ENCODE measurements at regions not wholly inside any gene's neighbourhood (a gene's known extent, or its start where the extent isn't known, plus 50 kb on each side); places are given as distances from the start of the nearest gene placed in this dataset.
"Not testable (repeated sequence)": the region's sequence is repeated elsewhere in the genome, so short reads cannot be mapped to it uniquely, and the experiment has no call there.

DNA sequence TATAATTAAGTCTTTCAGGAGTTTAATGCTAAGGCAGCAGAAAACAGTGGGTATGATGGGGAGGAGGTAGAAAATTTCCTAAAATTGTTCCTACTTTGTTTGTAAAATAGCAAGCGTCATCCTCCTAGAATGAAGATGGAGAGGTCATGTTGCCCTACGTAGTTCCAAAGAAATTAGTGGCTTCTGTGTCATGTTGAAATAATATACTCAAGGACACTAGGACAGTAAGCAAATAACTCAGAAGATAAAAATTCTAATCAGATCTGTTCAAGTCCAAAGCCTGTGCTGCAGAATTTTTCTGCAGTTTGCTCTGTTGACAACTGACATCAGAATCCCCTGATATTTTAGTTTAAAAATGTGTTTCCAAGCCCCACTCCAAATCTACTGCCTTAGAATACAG, 486.3 kb downstream of the DIRAS2 start:
- no peak for DNase-seq (ENCODE audit: low read depth)

DNA sequence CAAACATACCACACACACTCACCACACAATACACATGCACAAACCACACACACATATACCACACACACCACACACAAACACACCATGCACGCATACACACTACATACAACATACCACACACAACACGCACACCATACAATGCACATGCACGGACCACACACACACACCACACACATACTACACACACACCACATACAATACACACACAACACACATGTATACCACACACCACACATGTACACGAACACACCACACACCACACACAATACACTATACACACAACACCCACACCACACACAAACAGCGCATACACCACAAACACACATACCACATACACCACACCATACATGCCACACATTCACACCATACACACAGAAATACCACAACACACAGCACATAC, 480.3 kb downstream of the DIRAS2 start:
- DNase-seq (ENCODE audit: low read depth) = no peak

DNA sequence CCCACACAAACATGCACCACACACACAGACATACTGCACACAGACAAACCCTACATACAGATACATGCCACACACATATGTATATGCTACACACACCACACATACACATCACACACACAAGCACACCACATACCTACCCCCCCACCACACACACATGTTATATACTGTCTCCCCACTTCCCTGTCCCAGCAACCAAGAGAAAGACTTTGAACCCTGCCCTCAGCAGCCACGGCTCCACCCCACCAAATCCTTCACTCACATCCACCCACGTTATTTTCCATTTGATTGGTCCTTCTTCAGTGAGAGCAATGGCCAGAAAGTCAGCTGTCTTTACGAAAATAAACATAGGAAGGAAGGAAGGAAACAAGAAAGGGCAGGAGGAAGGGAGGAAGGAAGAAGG, 479.8 kb downstream of the DIRAS2 start:
- no peak for DNase-seq (ENCODE audit: low read depth)

DNA sequence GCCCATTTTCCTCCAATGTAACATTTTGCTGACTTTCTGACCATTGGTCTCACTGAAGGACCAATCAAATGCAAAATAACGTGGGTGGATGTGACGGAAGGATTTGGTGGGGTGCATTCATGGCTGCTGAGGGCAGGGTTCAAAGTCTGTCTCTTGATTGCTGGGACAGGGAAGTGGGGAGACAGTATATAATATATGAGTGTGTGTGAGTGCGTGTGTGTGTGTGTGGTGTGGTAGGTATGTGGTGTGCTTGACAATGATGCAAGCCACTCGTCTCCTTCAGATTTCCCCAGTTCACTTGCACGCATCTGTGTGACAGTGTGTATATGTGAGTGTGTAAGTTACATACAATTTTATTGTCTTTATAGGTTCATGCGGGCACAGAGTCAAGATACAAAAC, 477.3 kb downstream of the DIRAS2 start:
- DNase-seq (ENCODE audit: low read depth) = no peak

DNA sequence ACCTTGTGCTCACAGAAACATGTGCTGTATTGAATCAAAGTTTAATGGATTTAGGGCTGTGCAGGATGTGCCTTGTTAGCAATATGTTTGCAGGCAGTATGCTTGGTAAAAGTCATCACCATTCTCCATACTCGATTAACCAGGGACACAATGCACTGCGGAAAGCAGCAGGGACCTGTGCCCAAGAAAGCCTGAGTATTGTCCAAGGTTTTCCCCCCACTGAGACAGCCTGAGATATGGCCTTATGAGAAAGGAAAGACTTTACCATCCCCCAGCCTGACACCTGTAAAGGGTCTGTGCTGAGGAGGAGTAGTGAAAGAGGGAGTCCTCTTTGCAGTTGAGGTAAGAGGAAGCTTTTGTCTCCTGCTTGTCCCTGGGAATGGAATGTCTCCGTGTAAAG, 476.2 kb downstream of the DIRAS2 start:
- DNase-seq (ENCODE audit: low read depth) = not testable (repeated sequence)

DNA sequence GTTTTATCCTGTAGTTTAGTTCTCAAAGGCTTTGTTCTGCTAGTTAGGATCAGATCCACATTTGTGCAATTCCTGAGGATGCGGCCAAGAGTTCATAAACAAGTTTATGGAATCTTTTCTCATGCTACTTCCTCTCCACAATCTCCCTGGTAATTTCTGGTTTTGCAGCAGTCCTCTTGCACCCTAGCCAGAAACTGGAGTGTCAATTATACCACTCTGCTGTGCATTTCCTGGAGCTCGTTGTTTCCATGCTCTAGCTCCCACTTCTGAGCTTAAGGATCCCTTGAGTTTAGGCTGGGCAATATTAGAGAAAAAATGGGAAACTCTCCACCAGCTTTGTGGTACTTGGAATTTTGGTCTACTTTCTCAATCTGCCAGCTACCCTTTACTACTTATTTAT, 474.7 kb downstream of the DIRAS2 start:
- DNase-seq (ENCODE audit: low read depth) = no peak

DNA sequence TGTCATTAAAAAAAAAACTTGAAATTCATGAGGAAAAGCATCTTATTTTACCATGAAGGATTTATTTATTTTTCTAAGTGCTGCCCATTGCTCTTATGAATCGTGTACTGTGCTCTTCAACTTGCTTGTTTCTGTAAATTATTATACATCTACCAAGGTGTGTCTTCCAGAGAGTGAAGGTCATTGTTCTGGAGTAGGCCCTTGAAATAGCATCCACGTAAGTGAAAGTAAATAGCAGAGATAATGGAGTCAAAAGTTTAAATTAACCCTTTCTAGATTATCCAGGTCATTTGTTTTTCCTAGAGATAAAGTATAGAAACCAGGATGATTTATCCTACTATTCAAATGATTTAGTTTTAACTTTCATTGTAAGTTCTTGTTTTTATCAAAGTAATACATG, 473.1 kb downstream of the DIRAS2 start:
- DNase-seq (ENCODE audit: low read depth) = no peak

DNA sequence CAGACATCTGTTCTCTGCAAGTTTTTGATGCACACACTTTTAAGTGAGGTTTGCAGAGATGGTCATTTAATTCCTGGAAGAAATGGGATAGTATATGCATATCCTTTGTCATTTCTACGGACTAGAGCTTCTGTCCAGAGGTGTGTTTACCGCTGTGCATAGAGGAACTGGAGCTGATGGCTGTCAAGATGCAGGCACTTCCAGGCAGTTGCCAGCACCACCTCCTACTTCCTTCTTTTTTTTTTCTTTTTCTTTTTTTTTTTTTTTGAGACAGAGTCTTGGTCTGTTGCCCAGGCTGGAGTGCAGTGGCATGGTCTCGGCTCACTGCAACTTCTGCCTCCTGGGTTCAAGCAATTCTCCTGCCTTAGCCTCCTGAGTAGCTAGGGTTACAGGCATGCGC, 468.7 kb downstream of the DIRAS2 start:
- not testable (repeated sequence) for DNase-seq (ENCODE audit: low read depth)

DNA sequence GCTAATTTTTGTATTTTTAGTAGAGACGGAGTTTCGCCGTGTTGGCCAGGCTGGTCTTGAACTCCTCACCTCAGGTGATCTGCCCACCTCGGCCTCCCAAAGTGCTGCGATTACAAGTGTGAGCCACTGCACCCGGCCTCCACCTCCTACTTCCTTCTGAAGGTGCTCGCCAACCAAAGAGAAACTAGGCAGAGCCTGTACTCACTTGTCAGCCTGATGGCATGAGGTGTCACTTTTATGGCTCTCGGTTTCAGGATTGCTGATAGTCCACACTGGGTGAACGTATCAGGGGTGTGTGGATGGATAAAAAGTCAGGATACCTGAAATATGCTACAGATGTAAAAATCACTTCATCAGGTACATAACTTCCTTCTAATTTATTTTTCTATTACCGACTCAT, 468.3 kb downstream of the DIRAS2 start:
- not testable (repeated sequence) for DNase-seq (ENCODE audit: low read depth)

DNA sequence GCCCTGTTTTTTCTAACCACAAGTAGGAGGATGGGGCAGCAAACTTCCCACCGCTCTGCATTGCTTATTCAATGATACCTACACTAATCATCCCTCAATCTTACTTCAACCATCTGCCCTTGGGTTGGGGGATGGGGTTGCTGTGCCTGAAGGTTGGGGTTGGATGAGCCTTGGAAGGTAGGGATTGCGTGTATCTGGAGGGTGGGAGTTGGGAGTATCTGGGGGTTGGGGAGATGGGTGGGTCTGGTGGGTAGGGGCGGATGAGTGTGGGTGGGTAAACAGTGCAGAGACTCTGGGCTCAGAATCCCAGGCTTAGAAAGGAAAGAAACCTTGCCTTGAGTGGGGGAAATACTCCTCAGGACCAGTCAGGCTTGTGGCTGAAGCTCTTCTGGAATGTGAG, 467.4 kb downstream of the DIRAS2 start:
- DNase-seq (ENCODE audit: low read depth) = no peak

DNA sequence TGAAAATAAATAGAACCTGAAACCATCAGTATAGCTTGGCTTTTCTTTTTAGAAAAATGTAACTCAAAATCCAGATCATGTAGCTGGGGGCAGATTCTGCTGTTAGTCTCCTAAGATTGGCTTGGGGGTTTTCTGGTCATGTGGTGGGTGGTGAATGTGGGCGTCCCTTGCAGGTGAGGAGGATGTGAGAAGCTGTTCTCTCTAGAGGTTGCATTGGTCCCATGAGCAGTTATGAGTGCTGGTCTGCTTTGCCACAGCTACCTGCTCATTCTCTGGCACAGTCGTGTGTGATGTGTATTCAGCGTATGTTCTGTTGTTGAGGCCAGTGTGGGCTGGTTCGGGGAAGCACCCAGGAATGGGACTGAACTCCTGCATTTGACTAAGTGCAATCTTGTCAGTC, 466.8 kb downstream of the DIRAS2 start:
- no peak for DNase-seq (ENCODE audit: low read depth)

DNA sequence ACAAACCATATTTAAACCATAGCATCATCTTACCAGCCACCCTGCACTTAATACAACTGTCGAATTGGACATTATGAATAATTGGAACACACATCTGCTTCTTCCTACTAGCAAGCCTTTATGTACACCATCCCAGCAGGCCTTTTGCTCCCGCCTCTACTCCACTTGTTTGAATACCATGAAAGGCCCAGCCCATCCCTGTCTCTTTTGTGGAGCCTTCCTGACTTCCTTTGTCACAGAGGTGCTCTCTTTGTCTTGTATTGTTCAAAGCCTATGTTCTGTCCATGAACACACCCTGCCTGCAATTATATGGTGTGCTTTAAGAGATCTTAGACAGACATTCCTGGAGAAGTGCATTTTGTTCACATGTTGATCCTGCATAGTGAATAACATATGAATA, 465.7 kb downstream of the DIRAS2 start:
- no peak for DNase-seq (ENCODE audit: low read depth)

DNA sequence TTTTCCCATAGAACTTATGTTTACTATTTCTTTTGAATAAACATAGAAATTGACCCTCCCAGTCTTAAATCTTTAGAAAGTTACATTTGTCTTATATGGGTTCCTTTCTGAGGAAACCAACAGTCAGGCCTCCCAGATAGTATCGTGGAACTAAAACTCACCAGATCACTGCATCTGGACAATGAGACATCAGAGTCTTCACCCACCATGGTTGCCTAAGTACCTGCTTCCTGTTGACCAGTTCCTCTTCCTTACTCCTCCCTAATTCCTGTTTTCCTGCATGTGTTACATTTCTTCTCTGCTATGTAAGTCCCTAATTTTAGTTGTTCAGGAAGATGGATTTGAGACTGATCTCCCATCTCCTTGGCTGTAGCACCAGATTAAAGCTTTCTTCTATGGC, 462.2 kb downstream of the DIRAS2 start:
- no peak for DNase-seq (ENCODE audit: low read depth)

DNA sequence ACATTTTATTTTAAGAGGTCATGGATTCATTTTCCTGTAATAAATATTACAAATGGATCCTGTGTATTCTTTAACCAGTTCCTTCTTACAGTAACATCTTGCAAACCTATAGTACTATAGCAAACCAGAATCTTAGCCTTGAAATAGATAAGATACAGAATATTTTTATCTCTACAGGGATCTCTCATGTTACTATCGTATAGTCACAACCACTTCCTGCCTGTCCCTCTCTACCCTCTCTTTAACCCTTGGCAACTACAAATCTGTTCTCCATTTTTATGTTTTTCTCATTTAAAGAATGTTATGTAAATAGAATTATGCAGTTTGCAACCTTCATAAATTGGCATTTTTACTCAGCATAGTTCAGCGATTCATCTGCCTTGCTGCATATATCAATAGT, 454.0 kb downstream of the DIRAS2 start:
- no peak for DNase-seq (ENCODE audit: low read depth)

DNA sequence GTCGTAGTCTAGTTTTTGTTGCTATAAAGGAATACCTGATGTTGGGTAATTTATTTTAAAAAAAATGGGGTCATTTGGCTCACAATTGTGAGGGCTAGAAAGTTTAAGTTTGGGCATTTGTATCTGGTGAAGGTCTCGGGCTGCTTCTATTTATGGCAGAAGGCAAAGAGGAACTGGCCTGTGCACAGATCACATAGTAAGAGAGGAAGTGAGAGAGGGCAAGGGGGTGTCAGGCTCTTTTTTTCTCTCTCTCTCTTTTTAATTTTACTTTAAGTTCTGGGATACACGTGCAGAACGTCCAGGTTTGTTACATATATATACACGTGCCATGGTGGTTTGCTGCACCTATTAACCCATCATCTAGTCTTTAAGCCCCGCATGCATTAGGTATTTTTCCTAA, 453.3 kb downstream of the DIRAS2 start:
- DNase-seq (ENCODE audit: low read depth) = no peak

DNA sequence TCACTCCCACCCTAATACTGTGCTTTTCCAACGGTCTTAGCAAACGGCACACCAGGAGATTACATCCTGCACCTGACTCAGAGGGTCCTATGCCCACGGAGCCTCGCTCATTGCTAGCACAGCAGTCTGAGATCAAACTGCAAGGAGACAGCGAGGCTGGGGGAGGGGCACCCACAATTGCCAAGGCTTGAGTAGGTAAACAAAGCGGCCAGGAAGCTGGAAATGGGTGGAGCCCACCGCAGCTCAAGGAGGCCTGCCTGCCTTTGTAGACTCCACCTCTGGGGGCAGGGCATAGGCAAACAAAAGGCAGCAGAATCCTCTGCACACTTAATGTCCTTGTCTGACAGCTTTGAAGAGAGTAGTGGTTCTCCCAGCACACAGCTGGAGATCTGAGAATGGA, 450.2 kb downstream of the DIRAS2 start:
- not testable (repeated sequence) for DNase-seq (ENCODE audit: low read depth)

DNA sequence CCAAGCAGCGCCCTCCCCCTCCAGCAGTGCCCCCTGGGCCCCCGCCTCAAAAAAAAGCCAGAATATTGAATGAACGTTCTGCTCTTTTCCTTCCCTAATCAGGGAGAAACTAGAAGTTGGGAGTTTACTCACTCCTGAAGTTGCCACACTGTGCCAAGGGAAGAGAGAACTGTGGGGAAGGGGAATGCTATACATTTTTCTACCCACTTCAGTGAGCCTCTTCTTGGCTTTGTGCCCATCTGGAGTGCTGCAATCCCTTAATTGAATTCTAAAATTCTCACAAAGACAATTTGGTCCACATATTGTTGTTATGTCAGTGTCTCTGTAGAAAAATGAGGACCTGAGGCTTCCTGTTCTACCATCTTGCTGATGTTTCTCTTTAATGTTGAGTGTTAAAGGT, 443.7 kb downstream of the DIRAS2 start:
- DNase-seq (ENCODE audit: low read depth) = no peak

DNA sequence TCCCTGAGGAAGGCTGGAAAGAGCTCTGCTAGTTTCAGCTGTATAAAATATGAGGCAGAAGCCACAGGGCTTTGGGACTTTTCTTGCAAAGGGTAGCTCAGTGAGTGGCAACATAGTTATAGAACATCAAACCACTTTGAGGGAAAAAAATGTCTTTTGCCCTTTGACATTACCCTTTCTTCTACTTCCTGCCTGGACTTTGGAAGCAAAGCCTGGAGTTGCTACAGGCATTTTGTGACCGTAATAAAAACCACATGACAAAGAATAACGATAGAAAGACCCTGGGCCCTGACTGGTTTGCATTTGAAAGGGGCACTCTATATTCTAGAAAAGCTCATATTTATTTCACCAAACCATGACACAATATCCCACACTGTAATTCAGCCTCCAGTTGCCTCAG, 440.9 kb downstream of the DIRAS2 start:
- DNase-seq (ENCODE audit: low read depth) = no peak

DNA sequence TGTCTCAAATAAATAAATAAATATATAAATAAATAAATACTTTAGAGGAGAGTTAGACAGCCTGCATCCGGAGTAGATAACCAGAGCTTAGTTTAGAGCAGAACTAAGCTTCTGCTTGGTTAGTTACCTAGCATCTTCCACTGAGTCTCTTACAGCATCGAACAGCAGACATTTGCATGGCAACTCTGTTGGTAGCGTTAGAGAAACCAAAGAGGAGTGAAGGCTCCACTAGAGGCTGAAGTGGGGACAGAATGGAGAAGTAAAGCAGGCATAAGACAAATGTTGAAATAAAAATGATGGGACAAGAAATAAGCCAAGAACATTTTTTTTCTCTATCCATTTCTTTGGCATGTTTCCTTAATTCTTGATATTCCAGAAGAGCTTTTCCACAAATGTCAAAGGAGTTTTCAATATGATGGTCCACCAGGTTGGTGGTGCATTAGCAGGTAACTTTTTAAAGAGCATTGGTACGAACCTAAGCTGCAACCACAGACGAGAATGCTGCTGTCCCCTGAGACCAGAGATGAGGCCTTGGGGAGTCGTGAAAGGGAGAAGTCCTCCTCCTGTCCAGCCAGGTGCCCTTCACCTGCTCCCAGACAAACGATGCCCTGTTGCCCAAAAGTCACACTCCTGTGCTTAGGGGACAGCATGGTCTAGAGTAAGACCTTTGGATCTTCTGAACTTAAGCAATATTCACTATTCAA, 438.3 kb downstream of the DIRAS2 start:
- DNase-seq (ENCODE audit: low read depth) = no peak

DNA sequence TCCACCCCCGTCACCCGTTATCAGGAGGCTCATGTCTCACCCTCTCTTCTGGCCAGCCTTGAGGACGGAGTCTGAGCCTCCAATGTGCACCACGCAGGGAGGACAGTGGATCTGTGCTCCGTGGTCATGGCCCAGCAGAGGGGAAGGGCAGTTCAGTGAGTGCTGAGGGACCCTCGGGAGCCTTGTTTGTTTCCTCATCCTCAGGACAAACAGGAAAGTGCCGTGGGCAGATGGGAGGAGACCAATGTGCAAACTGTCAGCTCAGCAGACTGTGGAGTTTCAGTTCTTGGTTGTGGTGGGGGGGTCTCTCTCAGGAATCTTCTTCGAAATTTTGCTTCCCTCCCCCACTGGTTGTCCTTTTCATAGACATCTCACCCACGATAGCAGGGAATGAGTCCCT, 429.6 kb downstream of the DIRAS2 start:
- not testable (repeated sequence) for DNase-seq (ENCODE audit: low read depth)

DNA sequence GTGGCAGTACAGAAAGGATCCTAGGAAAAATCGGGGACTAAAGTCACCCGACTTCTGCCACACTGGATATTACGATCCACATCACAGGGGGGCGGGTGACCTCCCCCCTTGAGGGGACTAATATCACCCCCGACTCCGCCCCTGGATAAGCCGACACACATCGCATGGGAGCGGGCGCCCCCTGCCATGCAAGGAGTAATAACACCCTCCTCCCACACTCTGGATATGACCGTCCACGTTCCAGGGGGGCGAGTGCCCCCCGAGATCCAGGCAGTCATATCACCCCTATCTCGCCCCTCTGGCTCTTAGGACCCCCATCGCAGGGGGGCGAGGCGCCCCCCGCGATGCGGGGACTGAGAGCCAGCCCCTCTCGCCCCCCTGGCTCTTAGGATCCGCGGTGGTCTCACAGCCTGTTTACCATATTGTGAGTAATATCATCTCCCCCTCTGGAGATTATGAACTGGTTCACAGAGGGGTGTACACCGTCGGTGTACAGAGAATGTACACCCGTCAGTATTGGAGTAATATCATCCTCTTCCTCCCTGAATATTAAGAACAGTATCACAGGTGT, 423.0 kb downstream of the DIRAS2 start:
- DNase-seq (ENCODE audit: low read depth) = no peak

DNA sequence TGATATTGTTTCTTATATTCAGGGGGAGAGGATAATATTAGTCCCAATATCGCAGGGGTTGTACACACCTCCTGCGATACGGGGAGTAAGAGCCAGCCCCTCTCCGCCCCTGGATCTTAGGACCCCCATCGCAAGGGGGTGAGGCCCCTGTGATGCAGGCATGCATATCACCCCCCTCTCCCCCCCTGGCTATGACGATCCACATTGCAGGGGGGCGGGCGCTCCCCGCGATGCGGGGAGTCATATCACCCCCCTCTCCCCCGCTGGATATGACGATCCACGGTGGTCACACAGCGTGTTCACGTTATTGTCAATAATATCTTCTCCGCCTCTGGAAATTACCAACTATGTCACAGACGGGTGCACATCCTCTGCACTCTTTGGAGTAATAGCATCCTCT, 420.7 kb downstream of the DIRAS2 start:
- DNase-seq (ENCODE audit: low read depth) = not testable (repeated sequence)

DNA sequence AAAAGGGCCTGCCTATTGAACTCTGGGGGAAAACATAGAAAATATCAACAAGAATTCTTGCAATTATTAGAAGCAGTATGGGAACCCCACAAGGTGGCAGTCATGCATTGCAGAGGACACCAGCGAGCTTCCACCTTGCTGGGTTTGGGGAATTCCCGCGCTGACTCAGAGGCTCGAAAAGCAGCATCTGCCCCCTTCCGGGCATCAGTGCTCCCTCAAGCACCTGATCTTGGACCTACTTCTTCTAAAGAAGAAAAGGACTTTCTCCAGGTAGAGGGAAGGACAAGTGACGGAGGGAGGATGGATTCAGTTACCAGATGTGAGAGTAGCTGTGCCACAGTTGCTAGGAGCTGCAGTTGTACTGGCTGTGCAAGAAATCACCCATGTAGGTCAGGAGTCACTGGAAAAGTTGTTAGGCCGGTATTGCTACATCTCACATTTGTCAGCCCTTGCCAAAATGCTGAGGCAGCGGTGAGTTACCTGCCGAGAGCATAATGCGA, 415.7 kb downstream of the DIRAS2 start:
- peak; percentile 14 for DNase-seq (ENCODE audit: low read depth)

DNA sequence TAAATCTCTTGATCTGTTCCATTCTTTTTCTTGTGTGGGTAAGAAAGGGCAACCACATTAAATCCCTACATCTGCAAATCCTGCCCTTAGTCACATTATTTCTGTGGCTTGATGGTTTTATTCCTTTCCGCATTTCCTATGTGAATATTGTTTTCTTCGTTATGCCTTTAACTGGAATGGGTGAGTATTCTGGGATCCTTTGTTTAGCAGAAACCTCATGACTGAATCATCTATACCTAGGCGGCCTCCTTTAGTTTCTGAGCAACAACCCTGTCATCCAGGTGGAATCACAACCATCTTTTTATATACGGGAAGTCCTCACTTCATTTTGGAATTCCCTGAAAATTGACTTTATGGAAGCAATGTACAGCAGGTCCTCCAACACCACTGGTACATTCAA, 409.5 kb downstream of the DIRAS2 start:
- not testable (repeated sequence) for DNase-seq (ENCODE audit: low read depth)
